ENCODE measurements at regions not wholly inside any gene's neighbourhood (a gene's known extent, or its start where the extent isn't known, plus 50 kb on each side); places are given as distances from the start of the nearest gene placed in this dataset.
"Not testable (repeated sequence)": the region's sequence is repeated elsewhere in the genome, so short reads cannot be mapped to it uniquely, and the experiment has no call there.

GRCh38 chr14:105682956-105683570, 156.7 kb downstream of the TMEM121 start:
- TF ChIP-seq CTCF (conservative IDR thresholded peaks at IDR 0.05 in 1 of 2, IDR thresholded peaks at IDR 0.05 in 1 of 2; ENCODE audit: low read depth in 1 of 2, low read length in 2 of 2) (no peak), EZH2 (IDR thresholded peaks at IDR 0.05; ENCODE audit: low read length, missing control alignments) (no peak)

GRCh38 chr14:105684056-105684455, 157.7 kb downstream of the TMEM121 start:
- H3K27ac ChIP-seq (ENCODE audit: insufficient read depth, low read length); H3K9ac ChIP-seq (ENCODE audit: insufficient read depth, low read length); H3K4me2 ChIP-seq (ENCODE audit: extremely low read depth, insufficient read depth, low read length); H2AFZ ChIP-seq (ENCODE audit: low read length); H3K4me3 ChIP-seq (replicated peaks in 1 of 4; ENCODE audit: control extremely low read depth in 1 of 4, insufficient read depth in 1 of 4, low read depth in 3 of 4, low read length in 4 of 4); H3K4me1 ChIP-seq (ENCODE audit: control insufficient read depth, extremely low read depth, insufficient read depth, low read length); H3K79me2 ChIP-seq (ENCODE audit: control insufficient read depth, insufficient read depth, low read length); H3K27me3 ChIP-seq (ENCODE audit: control insufficient read depth, insufficient read depth, low read length); DNase-seq (ENCODE audit: low read depth in 2 of 2); H3K9me3 ChIP-seq (ENCODE audit: control insufficient read depth, insufficient read depth, low read depth, low read length); H4K20me1 ChIP-seq (ENCODE audit: control insufficient read depth, extremely low read depth, insufficient read depth, low read length); H3K36me3 ChIP-seq (ENCODE audit: control insufficient read depth, insufficient read depth, low read length): not testable (repeated sequence)

More at GRCh38 chr14:105682956-105683570, 156.7 kb downstream of the TMEM121 start:
- no peak overlapping the region for H3K4me2 ChIP-seq (ENCODE audit: extremely low read depth, insufficient read depth, low read length)
- H3K4me3 ChIP-seq (replicated peaks in 1 of 4; ENCODE audit: control extremely low read depth in 1 of 4, insufficient read depth in 1 of 4, low read depth in 3 of 4, low read length in 4 of 4), result no peak overlapping the region
- no peak overlapping the region for H2AFZ ChIP-seq (ENCODE audit: low read length)
- H4K20me1 ChIP-seq (ENCODE audit: control insufficient read depth, extremely low read depth, insufficient read depth, low read length), result no peaks in the 10 kb centered on the region
- DNase-seq (ENCODE audit: low read depth in 2 of 2), result no peak
- H3K36me3 ChIP-seq (ENCODE audit: control insufficient read depth, insufficient read depth, low read length), result no peaks in the 10 kb centered on the region
- H3K79me2 ChIP-seq (ENCODE audit: control insufficient read depth, insufficient read depth, low read length), result no peaks in the 10 kb centered on the region
- H3K9ac ChIP-seq (ENCODE audit: insufficient read depth, low read length), result no peak overlapping the region
- H3K27ac ChIP-seq (ENCODE audit: insufficient read depth, low read length), result no peak overlapping the region
- H3K4me1 ChIP-seq (ENCODE audit: control insufficient read depth, extremely low read depth, insufficient read depth, low read length), result no peaks in the 10 kb centered on the region
- no peaks in the 10 kb centered on the region for H3K27me3 ChIP-seq (ENCODE audit: control insufficient read depth, insufficient read depth, low read length)
- H3K9me3 ChIP-seq (ENCODE audit: control insufficient read depth, insufficient read depth, low read depth, low read length), result no peaks in the 10 kb centered on the region

- not testable (repeated sequence) for H3K4me3 ChIP-seq (replicated peaks in 1 of 4; ENCODE audit: control extremely low read depth in 1 of 4, insufficient read depth in 1 of 4, low read depth in 3 of 4, low read length in 4 of 4); H2AFZ ChIP-seq (ENCODE audit: low read length); H3K27ac ChIP-seq (ENCODE audit: insufficient read depth, low read length); H3K4me2 ChIP-seq (ENCODE audit: extremely low read depth, insufficient read depth, low read length); H3K9ac ChIP-seq (ENCODE audit: insufficient read depth, low read length); H3K4me1 ChIP-seq (ENCODE audit: control insufficient read depth, extremely low read depth, insufficient read depth, low read length); H3K27me3 ChIP-seq (ENCODE audit: control insufficient read depth, insufficient read depth, low read length); H3K36me3 ChIP-seq (ENCODE audit: control insufficient read depth, insufficient read depth, low read length); H3K79me2 ChIP-seq (ENCODE audit: control insufficient read depth, insufficient read depth, low read length); H4K20me1 ChIP-seq (ENCODE audit: control insufficient read depth, extremely low read depth, insufficient read depth, low read length); DNase-seq (ENCODE audit: low read depth in 2 of 2); H3K9me3 ChIP-seq (ENCODE audit: control insufficient read depth, insufficient read depth, low read depth, low read length)
Measured at GRCh38 chr14:105684597-105684996, 158.2 kb downstream of the TMEM121 start.

GRCh38 chr14:105685003-105685402, 158.6 kb downstream of the TMEM121 start:
- Histone ChIP-seq H2AFZ (ENCODE audit: low read length) (no peak overlapping the region), H3K4me3 (replicated peaks in 1 of 4; ENCODE audit: control extremely low read depth in 1 of 4, insufficient read depth in 1 of 4, low read depth in 3 of 4, low read length in 4 of 4) (no peak overlapping the region), H3K27ac (ENCODE audit: insufficient read depth, low read length) (no peak overlapping the region), H3K9me3 (ENCODE audit: control insufficient read depth, insufficient read depth, low read depth, low read length) (no peaks in the 10 kb centered on the region), H3K27me3 (ENCODE audit: control insufficient read depth, insufficient read depth, low read length) (no peaks in the 10 kb centered on the region), H3K36me3 (ENCODE audit: control insufficient read depth, insufficient read depth, low read length) (no peaks in the 10 kb centered on the region), H4K20me1 (ENCODE audit: control insufficient read depth, extremely low read depth, insufficient read depth, low read length) (no peaks in the 10 kb centered on the region), H3K4me1 (ENCODE audit: control insufficient read depth, extremely low read depth, insufficient read depth, low read length) (no peaks in the 10 kb centered on the region), H3K4me2 (ENCODE audit: extremely low read depth, insufficient read depth, low read length) (no peak overlapping the region), H3K79me2 (ENCODE audit: control insufficient read depth, insufficient read depth, low read length) (no peaks in the 10 kb centered on the region), H3K9ac (ENCODE audit: insufficient read depth, low read length) (no peak overlapping the region)
- DNase-seq (ENCODE audit: low read depth in 2 of 2), result no peak
- TF ChIP-seq EZH2 (IDR thresholded peaks at IDR 0.05; ENCODE audit: low read length, missing control alignments) (no peak), CTCF (conservative IDR thresholded peaks at IDR 0.05 in 1 of 2, IDR thresholded peaks at IDR 0.05 in 1 of 2; ENCODE audit: low read depth in 1 of 2, low read length in 2 of 2) (no peak)

- not testable (repeated sequence) for H3K9me3 ChIP-seq (ENCODE audit: control insufficient read depth, insufficient read depth, low read depth, low read length); H3K36me3 ChIP-seq (ENCODE audit: control insufficient read depth, insufficient read depth, low read length); H2AFZ ChIP-seq (ENCODE audit: low read length); H3K27ac ChIP-seq (ENCODE audit: insufficient read depth, low read length); H3K27me3 ChIP-seq (ENCODE audit: control insufficient read depth, insufficient read depth, low read length); H3K9ac ChIP-seq (ENCODE audit: insufficient read depth, low read length); DNase-seq (ENCODE audit: low read depth in 2 of 2); H3K4me3 ChIP-seq (replicated peaks in 1 of 4; ENCODE audit: control extremely low read depth in 1 of 4, insufficient read depth in 1 of 4, low read depth in 3 of 4, low read length in 4 of 4); H4K20me1 ChIP-seq (ENCODE audit: control insufficient read depth, extremely low read depth, insufficient read depth, low read length); H3K4me1 ChIP-seq (ENCODE audit: control insufficient read depth, extremely low read depth, insufficient read depth, low read length); H3K79me2 ChIP-seq (ENCODE audit: control insufficient read depth, insufficient read depth, low read length); H3K4me2 ChIP-seq (ENCODE audit: extremely low read depth, insufficient read depth, low read length)
Measured at GRCh38 chr14:105685605-105686004, 159.2 kb downstream of the TMEM121 start.
